ENCODE measurements at regions not wholly inside any gene's neighbourhood (a gene's known extent, or its start where the extent isn't known, plus 50 kb on each side); places are given as distances from the start of the nearest gene placed in this dataset.

DNA sequence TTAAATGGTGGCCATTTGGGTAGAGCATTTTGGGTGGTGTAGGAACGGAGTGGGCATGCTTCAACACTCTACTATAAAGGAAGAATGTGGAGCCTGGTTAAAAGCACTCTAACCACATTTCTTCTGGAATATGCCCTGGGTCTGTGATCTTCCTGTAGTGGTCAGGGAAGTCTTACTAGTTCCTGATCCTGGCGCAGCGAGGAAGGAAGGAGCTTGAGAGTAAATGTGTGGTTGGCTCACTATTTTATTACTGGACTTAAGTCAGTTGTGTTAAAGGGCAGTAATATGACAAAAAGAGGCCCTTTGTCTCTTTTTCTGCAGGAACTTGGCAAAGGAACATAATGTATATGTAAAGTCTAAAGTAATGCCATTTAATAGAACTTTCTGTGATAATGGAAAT lies 197.6 kb upstream of the ZPLD1 start:
- ChIA-PET CTCF (interaction anchor here (1.5 to 3.5 kb wide), 2 partner anchors 8 to 299 kb away, joined by 11 to 16 read pairs; no protein-coding TSS in a partner anchor), POLR2A (no interaction called here)
- H3K27ac ChIP-seq (ENCODE audit: extremely low read depth, low read depth, low read length), result no peak overlapping the region
- no peak overlapping the region for H3K4me3 ChIP-seq (ENCODE audit: low read depth, low read length)
- TF ChIP-seq SALL2 (tag by site-specific recombination; IDR thresholded peaks at IDR 0.05; ENCODE audit: borderline replicate concordance), result no peak
- no peak for TF ChIP-seq ZSCAN30 (tag by site-specific recombination; IDR thresholded peaks at IDR 0.05)
- no peak for TF ChIP-seq ZNF169 (tag by site-specific recombination; IDR thresholded peaks at IDR 0.05)
- TF ChIP-seq, protein P1, sequence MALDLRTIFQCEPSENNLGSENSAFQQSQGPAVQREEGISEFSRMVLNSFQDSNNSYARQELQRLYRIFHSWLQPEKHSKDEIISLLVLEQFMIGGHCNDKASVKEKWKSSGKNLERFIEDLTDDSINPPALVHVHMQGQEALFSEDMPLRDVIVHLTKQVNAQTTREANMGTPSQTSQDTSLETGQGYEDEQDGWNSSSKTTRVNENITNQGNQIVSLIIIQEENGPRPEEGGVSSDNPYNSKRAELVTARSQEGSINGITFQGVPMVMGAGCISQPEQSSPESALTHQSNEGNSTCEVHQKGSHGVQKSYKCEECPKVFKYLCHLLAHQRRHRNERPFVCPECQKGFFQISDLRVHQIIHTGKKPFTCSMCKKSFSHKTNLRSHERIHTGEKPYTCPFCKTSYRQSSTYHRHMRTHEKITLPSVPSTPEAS (tag by site-specific recombination; IDR thresholded peaks at IDR 0.05), result no peak
- no peak for TF ChIP-seq ZNF146 (tag by site-specific recombination; IDR thresholded peaks at IDR 0.05)
- no peak for TF ChIP-seq ZNF148 (tag by site-specific recombination; IDR thresholded peaks at IDR 0.05; ENCODE audit: borderline replicate concordance)
- TF ChIP-seq ZNF37A (tag by site-specific recombination; IDR thresholded peaks at IDR 0.05), result no peak
- no peaks in the 10 kb centered on the region for H3K36me3 ChIP-seq (ENCODE audit: control insufficient read depth in 2 of 2, insufficient read depth in 1 of 2, low read length in 2 of 2)
- no peaks in the 10 kb centered on the region for H3K9me3 ChIP-seq (ENCODE audit: control insufficient read depth, insufficient read depth, low read depth, low read length)
- H3K4me1 ChIP-seq (ENCODE audit: control insufficient read depth, insufficient read depth, low read length), result no peaks in the 10 kb centered on the region

- Histone ChIP-seq H3K4me1 (ENCODE audit: control insufficient read depth, insufficient read depth, low read length) (no peaks in the 10 kb centered on the region), H3K9me3 (ENCODE audit: control insufficient read depth, insufficient read depth, low read depth, low read length) (no peaks in the 10 kb centered on the region), H3K36me3 (ENCODE audit: control insufficient read depth in 2 of 2, insufficient read depth in 1 of 2, low read length in 2 of 2) (no peaks in the 10 kb centered on the region), H3K4me3 (ENCODE audit: low read depth, low read length) (no peak overlapping the region), H3K27ac (ENCODE audit: extremely low read depth, low read depth, low read length) (no peak overlapping the region)
- POLR2A ChIA-PET, result no interaction called here
- CTCF ChIA-PET, result interaction anchor here (1.5 to 3.5 kb wide), 2 partner anchors 9 to 299 kb away, joined by 11 to 16 read pairs; no protein-coding TSS in a partner anchor
- TF ChIP-seq ZNF677 (tag by site-specific recombination; IDR thresholded peaks at IDR 0.05), result no peak
These were observed 197.0 kb upstream of the ZPLD1 start for GRCh38 chr3:102237838-102238237.

- no peak overlapping the region for H3K4me3 ChIP-seq (ENCODE audit: low read depth, low read length)
- H3K4me1 ChIP-seq (ENCODE audit: control insufficient read depth, insufficient read depth, low read length), result no peaks in the 10 kb centered on the region
- ChIA-PET POLR2A (no interaction called here), CTCF (interaction anchor here (1.5 to 1.6 kb wide), 2 partner anchors 9 to 10 kb away, joined by 9 to 11 read pairs; no protein-coding TSS in a partner anchor)
- H3K27ac ChIP-seq (ENCODE audit: extremely low read depth, low read depth, low read length), result no peak overlapping the region
- H3K9me3 ChIP-seq (ENCODE audit: control insufficient read depth, insufficient read depth, low read depth, low read length), result no peaks in the 10 kb centered on the region
- no peaks in the 10 kb centered on the region for H3K36me3 ChIP-seq (ENCODE audit: control insufficient read depth in 2 of 2, insufficient read depth in 1 of 2, low read length in 2 of 2)
- TF ChIP-seq ZNF518A (tag by site-specific recombination; conservative IDR thresholded peaks at IDR 0.05; ENCODE audit: low read depth) (no peak), SALL2 (tag by site-specific recombination; IDR thresholded peaks at IDR 0.05; ENCODE audit: borderline replicate concordance) (no peak), ZNF501 (tag by site-specific recombination; IDR thresholded peaks at IDR 0.05) (no peak), ZNF354C (tag by site-specific recombination; IDR thresholded peaks at IDR 0.05; ENCODE audit: borderline replicate concordance, low read depth) (no peak), PRDM1 (tag by site-specific recombination; IDR thresholded peaks at IDR 0.05) (no peak), ZNF560 (tag by site-specific recombination; IDR thresholded peaks at IDR 0.05; ENCODE audit: borderline replicate concordance) (no peak), ZNF214 (tag by site-specific recombination; IDR thresholded peaks at IDR 0.05; ENCODE audit: borderline replicate concordance) (no peak), GLI2 (tag by site-specific recombination; IDR thresholded peaks at IDR 0.05; ENCODE audit: borderline replicate concordance, low read depth) (no peak), ZNF18 (tag by site-specific recombination; IDR thresholded peaks at IDR 0.05) (no peak), KLF17 (tag by site-specific recombination; IDR thresholded peaks at IDR 0.05) (no peak), ZNF654 (tag by site-specific recombination; IDR thresholded peaks at IDR 0.05; ENCODE audit: low read depth) (no peak)
- TF ChIP-seq, protein P2, sequence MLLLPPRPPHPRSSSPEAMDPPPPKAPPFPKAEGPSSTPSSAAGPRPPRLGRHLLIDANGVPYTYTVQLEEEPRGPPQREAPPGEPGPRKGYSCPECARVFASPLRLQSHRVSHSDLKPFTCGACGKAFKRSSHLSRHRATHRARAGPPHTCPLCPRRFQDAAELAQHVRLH (tag by site-specific recombination; IDR thresholded peaks at IDR 0.05), result no peak
These were observed 196.5 kb upstream of the ZPLD1 start for GRCh38 chr3:102238362-102238761.

Data from HEK293 (cell line).